ENCODE measurements at regions not wholly inside any gene's neighbourhood (a gene's known extent, or its start where the extent isn't known, plus 50 kb on each side); places are given as distances from the start of the nearest gene placed in this dataset.
"Not testable (repeated sequence)": the region's sequence is repeated elsewhere in the genome, so short reads cannot be mapped to it uniquely, and the experiment has no call there.

DNA sequence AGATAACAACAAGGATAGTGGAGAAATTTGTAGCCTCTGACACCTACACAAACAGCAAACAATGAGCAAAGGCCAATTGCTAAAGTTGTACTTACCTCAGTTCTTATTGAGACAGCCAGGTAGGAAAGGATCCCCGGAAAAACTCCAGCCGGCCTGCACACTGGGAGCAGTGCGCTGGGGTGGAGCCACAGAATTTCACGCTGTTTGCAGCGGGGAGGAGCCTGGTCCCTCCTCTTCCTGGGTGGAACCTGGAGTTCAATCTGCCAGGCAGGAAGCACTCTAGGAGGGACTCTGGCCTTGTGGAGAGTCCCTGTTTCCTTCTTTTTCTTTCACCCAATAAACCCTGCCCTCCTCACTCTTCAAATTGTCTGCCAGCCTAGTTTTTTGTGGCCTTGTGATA lies 382.6 kb upstream of the TGIF2LX start:
- POLR2A ChIA-PET; CTCF ChIA-PET; DNase-seq (ENCODE audit: extremely low spot score): not testable (repeated sequence)

DNA sequence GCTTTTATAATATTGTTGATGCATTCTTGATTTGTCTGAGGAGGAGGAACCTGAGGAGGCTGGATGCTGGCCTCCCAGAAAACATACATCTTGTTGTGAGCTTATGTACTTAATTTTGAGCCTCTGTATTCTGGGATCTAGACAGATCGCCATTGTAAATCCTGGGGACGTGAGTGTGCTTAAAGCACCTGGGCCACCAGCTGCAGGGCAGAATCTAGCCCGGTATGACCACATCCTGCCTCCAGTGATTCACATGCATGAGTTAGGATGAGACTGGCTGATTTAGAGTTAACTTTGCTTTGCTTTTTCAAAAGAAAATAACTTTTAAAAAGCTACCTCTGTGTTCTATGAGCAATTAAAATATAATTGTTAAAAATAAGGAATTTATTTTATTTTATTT lies 364.6 kb upstream of the TGIF2LX start:
- DNase-seq (ENCODE audit: extremely low spot score); CTCF ChIA-PET; POLR2A ChIA-PET: not testable (repeated sequence)

DNA sequence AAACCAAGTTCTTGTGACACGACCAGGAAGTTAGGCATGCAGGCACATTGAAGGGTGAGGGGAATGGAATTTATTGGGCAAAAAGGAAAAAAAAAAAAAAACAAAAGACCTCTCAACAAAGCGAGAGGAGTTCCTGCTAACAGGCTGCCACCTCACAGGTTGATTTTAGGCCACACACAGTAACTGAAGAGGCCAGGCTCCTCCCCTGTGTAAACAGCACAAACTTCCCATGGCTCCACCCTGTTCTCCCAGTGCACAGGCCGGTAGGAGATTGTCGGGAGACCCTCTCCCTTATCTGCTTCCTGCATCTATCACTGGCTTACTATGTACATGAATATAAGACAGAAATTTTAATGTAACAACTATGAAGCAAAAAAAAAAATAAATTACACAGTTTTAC lies 359.6 kb upstream of the TGIF2LX start:
- CTCF ChIA-PET; POLR2A ChIA-PET; DNase-seq (ENCODE audit: extremely low spot score): not testable (repeated sequence)

DNA sequence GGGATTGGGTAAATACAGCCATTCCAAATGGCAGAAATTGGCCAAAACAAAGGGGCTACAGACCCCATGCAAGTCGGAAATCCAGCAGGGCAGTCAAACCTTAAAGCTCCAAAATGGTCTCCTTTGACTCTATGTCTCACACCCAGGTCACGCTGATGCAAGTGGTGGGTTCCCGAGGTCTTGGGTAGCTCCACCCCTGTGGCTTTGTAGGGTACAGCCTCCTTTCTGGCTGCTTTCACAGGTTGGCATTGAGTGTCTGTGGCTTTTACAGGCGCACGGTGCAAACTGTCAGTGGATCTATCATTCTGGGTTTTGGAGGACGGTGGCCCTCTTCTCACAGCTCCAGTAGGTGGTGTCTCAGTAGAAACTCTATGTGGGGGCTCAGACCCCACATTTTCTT lies 358.6 kb upstream of the TGIF2LX start:
- CTCF ChIA-PET; POLR2A ChIA-PET; DNase-seq (ENCODE audit: extremely low spot score): not testable (repeated sequence)

DNA sequence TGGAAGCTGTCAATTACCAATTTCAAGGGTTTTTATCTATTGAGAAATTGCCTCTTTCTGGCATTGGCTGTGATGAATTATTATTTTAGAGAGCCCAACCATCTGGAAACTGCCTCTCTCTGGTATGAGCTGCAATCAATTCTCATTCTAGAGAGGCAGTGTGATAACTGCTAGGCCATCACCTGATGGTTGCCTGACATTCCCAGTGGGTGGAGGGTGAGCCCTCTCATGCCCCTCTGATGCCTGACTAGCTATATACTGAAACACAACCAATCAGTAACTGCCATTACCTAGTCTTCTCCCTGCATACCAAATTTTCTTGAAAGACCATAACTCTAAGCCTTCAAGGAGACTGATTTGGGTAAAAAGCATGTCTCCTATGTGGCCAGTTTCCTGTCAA lies 353.9 kb upstream of the TGIF2LX start:
- DNase-seq (ENCODE audit: extremely low spot score); POLR2A ChIA-PET; CTCF ChIA-PET: not testable (repeated sequence)

DNA sequence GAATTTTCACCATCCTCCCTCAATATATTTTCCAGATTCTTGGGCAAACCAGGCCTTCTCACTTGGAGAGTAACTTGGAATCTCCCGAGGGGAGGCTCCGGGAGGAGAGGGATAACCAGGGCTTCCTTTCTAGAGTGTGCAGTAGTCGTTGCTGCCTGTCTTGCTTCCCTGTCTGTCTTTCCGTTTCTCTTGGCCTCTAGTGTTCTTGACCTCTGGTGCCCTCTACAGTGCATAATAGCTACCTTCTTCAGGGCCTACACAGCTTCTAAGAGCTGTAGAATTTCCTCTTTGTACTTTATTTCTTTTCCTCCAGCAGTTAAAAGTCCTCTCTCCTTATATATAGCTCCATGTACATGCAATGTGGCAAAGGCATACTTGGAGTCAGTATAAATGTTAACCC lies 339.8 kb upstream of the TGIF2LX start:
- CTCF ChIA-PET; POLR2A ChIA-PET; DNase-seq (ENCODE audit: extremely low spot score): not testable (repeated sequence)

DNA sequence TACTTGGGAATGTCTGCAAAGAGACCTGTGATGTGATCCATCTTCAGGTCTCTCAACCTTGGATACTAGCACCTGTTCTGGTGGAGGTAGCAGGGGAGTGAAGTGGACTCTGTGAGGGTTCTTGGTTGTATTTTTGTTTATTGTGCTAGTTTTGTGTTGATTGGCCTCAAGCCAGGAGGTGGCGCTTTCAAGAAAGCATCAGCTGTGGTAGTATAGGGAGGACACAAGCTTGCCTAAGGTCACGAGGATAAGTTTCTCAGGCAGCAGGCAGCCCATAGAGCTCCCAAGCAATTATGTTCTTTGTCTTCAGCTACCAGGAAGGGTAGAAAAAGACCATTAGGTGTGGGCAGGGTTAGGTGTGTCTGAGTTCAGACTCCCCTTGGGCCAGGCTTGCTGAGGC lies 289.9 kb upstream of the TGIF2LX start:
- POLR2A ChIA-PET; DNase-seq (ENCODE audit: extremely low spot score); CTCF ChIA-PET: not testable (repeated sequence)

DNA sequence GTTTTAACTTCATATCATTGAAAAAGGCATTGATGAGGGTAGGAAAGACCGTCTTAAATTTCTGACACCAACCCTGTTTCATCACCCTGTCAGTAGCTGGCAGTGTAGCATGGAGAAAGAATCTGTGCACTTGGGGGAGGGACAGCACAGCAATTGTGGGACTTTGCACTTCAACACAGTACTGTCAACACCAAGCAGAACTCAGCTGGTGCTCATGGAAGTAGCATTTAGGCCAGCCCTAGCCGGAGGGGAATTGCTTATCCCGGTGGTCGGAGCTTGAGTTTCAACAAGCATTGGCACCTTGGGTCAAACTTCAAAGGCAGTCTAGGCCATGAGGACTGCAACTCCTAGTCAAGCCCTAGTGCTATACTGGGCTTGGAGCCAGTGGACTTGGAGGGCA lies 285.8 kb upstream of the TGIF2LX start:
- DNase-seq (ENCODE audit: extremely low spot score); CTCF ChIA-PET; POLR2A ChIA-PET: not testable (repeated sequence)

DNA sequence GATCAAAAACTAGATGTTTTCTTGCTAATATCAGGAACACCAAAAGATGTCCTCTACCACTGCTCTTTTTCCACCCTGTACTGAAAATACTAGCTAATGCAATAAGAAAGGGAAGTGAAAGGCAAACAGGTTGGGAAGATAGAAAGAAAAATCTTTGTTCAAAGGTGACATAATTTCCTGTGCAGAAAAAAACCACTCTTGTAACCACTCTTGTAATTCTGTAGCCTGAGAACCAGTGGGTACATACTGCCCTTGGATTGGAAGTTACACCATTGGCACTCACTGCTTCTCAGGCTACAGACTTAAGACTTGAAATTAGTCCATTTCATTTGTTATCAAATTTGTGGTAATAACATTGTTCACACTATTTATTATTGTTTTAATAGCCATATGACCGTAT lies 263.0 kb upstream of the TGIF2LX start:
- POLR2A ChIA-PET; CTCF ChIA-PET; DNase-seq (ENCODE audit: extremely low spot score): not testable (repeated sequence)

DNA sequence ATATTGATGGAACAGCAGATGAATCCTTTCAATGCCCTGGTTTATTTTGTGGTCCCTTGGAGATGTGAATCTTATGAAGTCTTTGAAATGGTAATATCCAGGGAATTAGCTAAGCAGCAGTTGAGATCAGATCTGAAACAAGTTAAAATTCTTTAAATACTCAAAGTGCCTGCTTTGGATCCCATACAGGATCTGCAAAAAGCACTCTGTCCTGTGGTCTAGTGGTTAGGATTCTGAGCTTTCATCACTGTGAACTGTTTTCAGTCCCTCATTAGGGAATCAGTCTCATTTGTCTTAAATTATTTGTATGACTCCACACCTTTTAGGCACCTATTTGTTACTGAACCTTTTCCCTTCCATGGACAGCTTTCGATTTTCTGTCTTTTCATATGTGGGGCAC lies 215.2 kb upstream of the TGIF2LX start:
- DNase-seq (ENCODE audit: extremely low spot score); POLR2A ChIA-PET; CTCF ChIA-PET: not testable (repeated sequence)

DNA sequence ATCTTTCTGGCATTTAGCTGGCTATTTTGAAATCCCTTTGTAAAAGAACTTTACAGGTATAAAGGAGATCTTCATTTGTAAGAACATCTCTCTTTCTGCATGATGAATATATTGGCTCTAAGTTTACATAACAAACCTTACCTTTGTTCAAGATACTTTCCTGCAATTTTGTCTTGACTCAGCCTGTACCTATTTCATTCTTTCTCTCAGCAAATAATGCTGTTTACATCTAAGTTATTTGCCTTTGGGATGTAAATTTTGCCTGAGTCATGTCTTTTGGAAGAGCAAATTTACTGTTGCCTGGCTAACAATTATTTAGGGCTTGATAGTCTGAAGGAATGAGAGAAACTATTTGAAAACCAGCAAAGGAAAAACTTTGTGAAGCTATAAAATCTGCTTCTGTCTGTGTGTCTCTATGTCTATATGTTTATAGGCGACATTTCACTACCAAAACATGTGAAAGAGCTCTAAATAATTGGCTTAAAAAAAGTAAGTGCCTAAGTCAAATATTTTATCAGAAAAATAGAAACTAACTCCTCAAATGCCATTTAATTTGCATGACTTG lies 214.3 kb upstream of the TGIF2LX start:
- DNase-seq (ENCODE audit: extremely low spot score); CTCF ChIA-PET; POLR2A ChIA-PET: not testable (repeated sequence)

DNA sequence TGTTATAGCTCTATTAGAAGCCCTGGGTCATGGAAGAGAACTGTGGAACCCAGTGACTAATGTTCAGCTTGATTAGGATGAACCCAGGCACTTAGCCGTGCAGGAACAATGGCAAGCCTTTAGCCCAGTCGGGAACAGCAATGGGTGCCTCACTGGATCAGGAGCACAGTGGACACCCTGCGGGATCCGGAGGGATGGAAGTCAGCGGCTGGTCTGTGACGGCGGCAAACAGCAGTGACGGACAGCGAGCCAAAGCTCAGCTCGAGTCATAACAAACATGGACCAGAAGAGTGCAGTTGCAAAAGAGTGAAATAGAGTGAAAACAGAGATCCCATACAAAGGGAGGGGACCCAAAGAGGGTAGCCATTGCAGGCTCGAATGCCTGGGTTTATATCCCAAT lies 187.3 kb upstream of the TGIF2LX start:
- CTCF ChIA-PET; DNase-seq (ENCODE audit: extremely low spot score); POLR2A ChIA-PET: not testable (repeated sequence)

DNA sequence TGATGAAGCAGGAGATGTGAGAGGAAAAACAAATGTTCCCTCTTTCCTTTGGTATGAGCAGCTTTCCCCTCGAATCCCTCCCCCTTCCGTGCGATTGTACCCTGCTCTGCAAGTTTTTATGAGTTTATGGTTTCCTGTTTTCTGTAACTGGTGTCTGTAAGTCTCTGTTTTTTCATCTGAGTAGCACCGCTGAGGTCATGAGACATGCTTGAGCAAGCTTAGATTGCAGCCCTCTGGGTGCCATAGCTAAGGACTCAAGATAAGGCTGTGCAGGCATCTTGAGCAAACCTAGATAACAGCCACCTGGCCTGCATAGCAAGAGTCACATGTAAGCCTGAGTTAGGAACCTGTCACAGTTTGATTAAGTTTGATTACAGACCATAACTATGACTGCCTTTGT lies 165.2 kb upstream of the TGIF2LX start:
- CTCF ChIA-PET; DNase-seq (ENCODE audit: extremely low spot score): not testable (repeated sequence)

DNA sequence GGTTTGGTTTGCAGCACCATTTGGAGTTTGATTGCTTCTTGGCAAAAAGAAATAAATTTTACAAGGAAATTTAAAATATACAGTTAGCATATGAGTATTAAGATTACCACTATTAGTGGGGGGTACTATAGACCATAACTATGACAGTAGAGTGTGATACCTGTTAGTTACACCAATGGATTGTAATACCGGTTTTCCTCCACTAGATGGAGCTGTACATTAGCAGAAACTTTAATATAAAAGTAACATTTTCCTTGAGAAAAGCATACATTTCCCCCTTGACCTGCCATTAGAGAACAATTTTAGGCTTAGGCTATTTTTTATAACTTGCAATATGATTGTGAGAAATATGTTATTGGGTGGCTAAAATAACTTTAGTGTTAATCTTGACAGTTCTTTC lies 163.9 kb upstream of the TGIF2LX start:
- DNase-seq (ENCODE audit: extremely low spot score); POLR2A ChIA-PET; CTCF ChIA-PET: not testable (repeated sequence)
- TF ChIP-seq, protein P1, sequence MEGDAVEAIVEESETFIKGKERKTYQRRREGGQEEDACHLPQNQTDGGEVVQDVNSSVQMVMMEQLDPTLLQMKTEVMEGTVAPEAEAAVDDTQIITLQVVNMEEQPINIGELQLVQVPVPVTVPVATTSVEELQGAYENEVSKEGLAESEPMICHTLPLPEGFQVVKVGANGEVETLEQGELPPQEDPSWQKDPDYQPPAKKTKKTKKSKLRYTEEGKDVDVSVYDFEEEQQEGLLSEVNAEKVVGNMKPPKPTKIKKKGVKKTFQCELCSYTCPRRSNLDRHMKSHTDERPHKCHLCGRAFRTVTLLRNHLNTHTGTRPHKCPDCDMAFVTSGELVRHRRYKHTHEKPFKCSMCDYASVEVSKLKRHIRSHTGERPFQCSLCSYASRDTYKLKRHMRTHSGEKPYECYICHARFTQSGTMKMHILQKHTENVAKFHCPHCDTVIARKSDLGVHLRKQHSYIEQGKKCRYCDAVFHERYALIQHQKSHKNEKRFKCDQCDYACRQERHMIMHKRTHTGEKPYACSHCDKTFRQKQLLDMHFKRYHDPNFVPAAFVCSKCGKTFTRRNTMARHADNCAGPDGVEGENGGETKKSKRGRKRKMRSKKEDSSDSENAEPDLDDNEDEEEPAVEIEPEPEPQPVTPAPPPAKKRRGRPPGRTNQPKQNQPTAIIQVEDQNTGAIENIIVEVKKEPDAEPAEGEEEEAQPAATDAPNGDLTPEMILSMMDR (IDR thresholded peaks at IDR 0.05; ENCODE audit: control extremely low read depth, extremely low read depth, low read depth, missing control alignments), result peak; percentile 18

More for the DNA sequence above, 165.2 kb upstream of the TGIF2LX start:
- POLR2A ChIA-PET, result not testable (repeated sequence)

DNA sequence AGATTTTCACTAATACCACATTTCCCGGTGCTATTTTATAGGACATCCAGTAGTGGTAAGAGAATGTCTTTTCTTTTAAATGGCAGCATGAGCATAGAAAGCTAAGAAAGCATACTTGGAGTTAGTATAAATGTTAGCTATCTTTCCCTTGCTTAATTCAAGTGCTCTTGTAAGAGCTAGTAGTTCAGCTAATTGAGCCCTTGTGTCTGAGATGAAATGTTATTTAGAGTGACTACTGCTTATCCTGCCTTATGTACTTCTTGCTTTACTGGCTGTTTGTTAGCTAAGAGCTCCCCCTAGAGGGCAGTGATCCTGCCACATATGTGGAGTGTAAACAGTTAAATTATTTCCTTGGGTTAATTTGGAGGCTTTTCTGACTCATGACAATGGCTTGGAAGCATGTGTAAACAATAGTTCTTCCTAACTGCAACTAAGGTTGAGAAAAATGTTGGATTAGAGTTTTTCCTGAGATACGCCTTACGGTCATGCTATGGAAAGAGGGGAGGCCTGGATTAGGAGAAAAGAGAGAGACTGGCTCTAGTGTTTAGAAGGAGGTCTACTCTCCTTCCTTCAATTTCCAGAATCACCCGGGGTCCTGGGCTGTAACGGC lies 162.5 kb upstream of the TGIF2LX start:
- POLR2A ChIA-PET; DNase-seq (ENCODE audit: extremely low spot score); CTCF ChIA-PET: not testable (repeated sequence)

DNA sequence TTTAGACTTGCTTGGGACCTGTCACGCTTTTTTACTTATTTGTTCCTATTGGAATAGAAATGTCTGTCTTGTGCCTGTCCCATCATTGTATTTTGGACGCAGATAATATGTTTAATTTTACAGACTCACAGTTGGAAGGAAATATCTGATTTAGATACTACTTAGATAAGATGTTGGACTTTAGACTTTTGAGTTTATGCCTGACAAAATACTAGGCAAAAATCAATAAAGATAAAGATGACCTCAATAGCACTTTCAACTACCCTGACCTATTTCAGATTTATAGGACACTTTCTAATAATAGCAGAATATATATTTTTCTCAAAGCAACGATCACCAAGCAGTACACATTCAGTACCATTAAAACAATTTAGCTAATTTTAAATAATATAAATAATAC lies 150.1 kb upstream of the TGIF2LX start:
- DNase-seq (ENCODE audit: extremely low spot score); CTCF ChIA-PET; POLR2A ChIA-PET: not testable (repeated sequence)

DNA sequence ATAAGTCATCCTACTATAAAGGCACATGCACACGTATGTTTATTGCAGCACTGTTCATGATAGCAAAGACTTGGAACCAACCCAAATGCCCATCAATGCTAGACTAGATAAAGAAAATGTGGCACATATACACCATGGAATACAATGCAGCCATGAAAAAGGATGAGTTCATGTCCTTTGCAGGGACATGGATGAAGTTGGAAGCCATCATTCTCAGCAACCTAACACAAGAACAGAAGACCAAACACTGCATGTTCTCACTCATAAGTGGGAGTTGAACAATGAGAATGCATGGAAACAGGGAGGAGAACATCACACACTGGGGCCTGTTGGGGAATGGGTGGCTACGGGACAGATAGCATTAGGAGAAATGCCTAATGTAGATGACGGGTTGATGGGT lies 110.3 kb upstream of the TGIF2LX start:
- POLR2A ChIA-PET; CTCF ChIA-PET; DNase-seq (ENCODE audit: extremely low spot score): not testable (repeated sequence)

DNA sequence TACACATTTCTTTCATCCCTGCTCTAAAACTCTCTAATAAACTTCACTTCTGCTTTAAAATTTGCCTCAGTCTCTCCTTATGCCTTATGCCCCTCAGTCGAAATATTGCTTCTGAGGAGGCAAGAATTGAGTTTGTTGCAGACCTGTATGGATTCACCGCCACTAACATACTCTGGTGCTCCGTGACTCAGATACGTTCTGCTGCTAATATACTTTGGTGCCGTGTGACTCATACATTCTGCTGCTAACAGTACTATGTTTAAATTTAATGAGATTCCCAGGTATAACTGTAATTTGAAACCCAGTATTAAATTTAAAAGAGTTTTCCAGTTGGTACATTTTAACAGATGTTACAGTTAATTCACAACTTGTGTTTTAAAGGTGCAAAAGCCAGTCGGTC lies 82.0 kb upstream of the TGIF2LX start:
- POLR2A ChIA-PET; CTCF ChIA-PET; DNase-seq (ENCODE audit: extremely low spot score): not testable (repeated sequence)
